H9 (cell line): ENCODE measurements at regions not wholly inside any gene's neighbourhood (a gene's known extent, or its start where the extent isn't known, plus 50 kb on each side); places are given as distances from the start of the nearest gene placed in this dataset.

Experiments used
- DNase-seq: peaks from one replicate; pipeline ENCODE4 v3.0.0-alpha.2; 2017
- H2AFZ ChIP-seq: one replicate; pipeline ENCODE4 v1.6.1; 2013; ENCODE audit warnings: mild to moderate bottlenecking, low read length, control low read depth, moderate library complexity
- H2AK5ac ChIP-seq: 2 replicates; pipeline ENCODE4 v1.6.1; 2013; ENCODE audit warnings: low read length, control low read depth, mixed read lengths; ENCODE audit not compliant: insufficient read length
- H2BK120ac ChIP-seq: one replicate; pipeline ENCODE4 v1.6.1; 2013; ENCODE audit warnings: low read depth, mild to moderate bottlenecking, low read length, control low read depth, inconsistent platforms; ENCODE audit not compliant: poor library complexity, severe bottlenecking
- H2BK12ac ChIP-seq: 2 replicates; pipeline ENCODE4 v1.6.1; 2013; ENCODE audit warnings: low read length, control low read depth, mixed read lengths, low read depth; ENCODE audit not compliant: insufficient read length
- H2BK15ac ChIP-seq: 2 replicates; pipeline ENCODE4 v1.6.1; 2013; ENCODE audit warnings: low read depth, low read length, control low read depth
- H2BK20ac ChIP-seq: one replicate; pipeline ENCODE4 v1.6.1; 2013; ENCODE audit warnings: low read depth, mild to moderate bottlenecking, low read length, control low read depth, inconsistent platforms; ENCODE audit not compliant: poor library complexity, severe bottlenecking
- H2BK5ac ChIP-seq: 2 replicates; pipeline ENCODE4 v1.6.1; 2013; ENCODE audit warnings: low read length, control low read depth, mixed read lengths; ENCODE audit not compliant: insufficient read length
- H3K14ac ChIP-seq: 2 replicates; pipeline ENCODE4 v1.6.1; 2013; ENCODE audit warnings: low read length, control low read depth; ENCODE audit not compliant: insufficient read depth
- H3K18ac ChIP-seq: 2 replicates; pipeline ENCODE4 v1.6.1; 2013; ENCODE audit warnings: low read depth, mild to moderate bottlenecking, mixed read lengths, low read length, control low read depth; ENCODE audit not compliant: insufficient read length
- H3K23ac ChIP-seq: 2 replicates; pipeline ENCODE4 v1.6.1; 2013; ENCODE audit warnings: low read length, control low read depth, mixed read lengths, low read depth; ENCODE audit not compliant: insufficient read length
- H3K23me2 ChIP-seq: 2 replicates; pipeline ENCODE4 v1.6.1; 2013; ENCODE audit warnings: low read depth, mild to moderate bottlenecking, mixed read lengths, low read length, control low read depth; ENCODE audit not compliant: insufficient read length, poor library complexity, severe bottlenecking
- H3K27ac ChIP-seq: 2 replicates; pipeline ENCODE4 v1.5.1; 2013; ENCODE audit warnings: low read length, control low read depth, mixed read lengths, low read depth; ENCODE audit not compliant: insufficient read length
- H3K27me3 ChIP-seq: 2 replicates; pipeline ENCODE4 v1.6.1; 2013; ENCODE audit warnings: low read length, control low read depth, inconsistent platforms; ENCODE audit not compliant: insufficient read depth
- H3K4ac ChIP-seq: 2 replicates; pipeline ENCODE4 v1.6.1; 2013; ENCODE audit warnings: low read depth, mild to moderate bottlenecking, control low read depth, inconsistent platforms, low read length, moderate library complexity
- H3K4me1 ChIP-seq: 2 replicates; pipeline ENCODE4 v1.6.1; 2013; ENCODE audit warnings: low read length, control low read depth, inconsistent platforms; ENCODE audit not compliant: insufficient read depth
- H3K4me2 ChIP-seq: 2 replicates; pipeline ENCODE4 v1.6.1; 2013; ENCODE audit warnings: low read length, control low read depth, mixed read lengths; ENCODE audit not compliant: insufficient read length, insufficient read depth
- H3K56ac ChIP-seq: 2 replicates; pipeline ENCODE4 v1.6.1; 2013; ENCODE audit warnings: low read depth, mild to moderate bottlenecking, mixed read lengths, low read length, control low read depth; ENCODE audit not compliant: insufficient read length
- H3K79me1 ChIP-seq: 2 replicates; pipeline ENCODE4 v1.6.1; 2013; ENCODE audit warnings: low read depth, mild to moderate bottlenecking, moderate library complexity, low read length, control low read depth, inconsistent platforms; ENCODE audit not compliant: insufficient read depth, poor library complexity, severe bottlenecking
- H3K79me2 ChIP-seq: 2 replicates; pipeline ENCODE4 v1.6.1; 2013; ENCODE audit warnings: low read length, control low read depth, inconsistent platforms; ENCODE audit not compliant: insufficient read depth
- H3K9ac ChIP-seq: 2 replicates; pipeline ENCODE4 v1.6.1; 2013; ENCODE audit warnings: low read length, control low read depth, mixed read lengths; ENCODE audit not compliant: insufficient read length; ENCODE audit errors: extremely low read depth
- H3K9me3 ChIP-seq: one replicate; pipeline ENCODE4 v1.6.1; 2013; ENCODE audit warnings: low read depth, low read length, inconsistent platforms; ENCODE audit not compliant: control insufficient read depth
- H3T11ph ChIP-seq: one replicate; pipeline ENCODE4 v1.6.1; 2013; ENCODE audit warnings: mild to moderate bottlenecking, low read length, control low read depth, inconsistent platforms
- H4K20me1 ChIP-seq: one replicate; pipeline ENCODE4 v1.6.1; 2013; ENCODE audit not compliant: control insufficient read depth, insufficient read length, insufficient read depth
- H4K5ac ChIP-seq: 2 replicates; pipeline ENCODE4 v1.6.1; 2013; ENCODE audit warnings: low read depth, mild to moderate bottlenecking, mixed read lengths, low read length, control low read depth; ENCODE audit not compliant: insufficient read length
- H4K8ac ChIP-seq: replicated peaks from 2 replicates; pipeline ENCODE4 v1.6.1; 2013; ENCODE audit warnings: low read length, control low read depth, mixed read lengths, low read depth; ENCODE audit not compliant: insufficient read length
- H4K91ac ChIP-seq: 2 replicates; pipeline ENCODE4 v1.6.1; 2013; ENCODE audit warnings: low read depth, mild to moderate bottlenecking, moderate library complexity, mixed read lengths, low read length, control low read depth; ENCODE audit not compliant: insufficient read length
- H3K27ac Mint-ChIP-seq, 3 experiments: 2 replicates in 2 of 3; 3 replicates in 1 of 3; pipeline ENCODE4 v1.8.0; 2020 to 2021; ENCODE audit warnings: mixed read lengths in 3 of 3, mild to moderate bottlenecking in 1 of 3, moderate library complexity in 1 of 3
- H3K27me3 Mint-ChIP-seq: 2 replicates; pipeline ENCODE4 v1.8.0; 2021; ENCODE audit warnings: low read depth, mild to moderate bottlenecking, moderate library complexity, mixed read lengths
- H3K36me3 Mint-ChIP-seq, 3 experiments: 2 replicates in 2 of 3; 3 replicates in 1 of 3; pipeline ENCODE4 v1.8.0; 2020 to 2021; ENCODE audit warnings: low read depth in 3 of 3, mixed read lengths in 3 of 3; ENCODE audit not compliant: insufficient read depth in 1 of 3
- H3K4me1 Mint-ChIP-seq, 2 experiments: 2 replicates each; pipeline ENCODE4 v1.8.0; 2020; ENCODE audit warnings: mixed read lengths in 2 of 2
- H3K4me3 Mint-ChIP-seq, 2 experiments: 2 replicates in 1 of 2; 3 replicates in 1 of 2; pipeline ENCODE4 v1.8.0; 2020 to 2021; ENCODE audit warnings: mild to moderate bottlenecking in 2 of 2, mixed read lengths in 2 of 2, moderate library complexity in 1 of 2
- H3K9me3 Mint-ChIP-seq, 2 experiments: 2 replicates in 1 of 2; 3 replicates in 1 of 2; pipeline ENCODE4 v1.8.0; 2020; ENCODE audit warnings: mild to moderate bottlenecking in 2 of 2, mixed read lengths in 2 of 2, moderate library complexity in 1 of 2
- CTCF ChIP-seq: fragments of 200-600 bp; sonication (generic); conservative IDR thresholded peaks from 3 replicates; pipeline ENCODE4 v1.8.0; 2021; ENCODE audit warnings: antibody characterized with exemption, mild to moderate bottlenecking
- WGBS: extraction: QIAGEN DNeasy Blood & Tissue Kit; methylation state at CpG from one replicate; pipeline ENCODE4 v1.1.7; 2013; ENCODE audit warnings: missing lambda C conversion rate, low lambda C conversion rate, mixed read lengths; ENCODE audit not compliant: insufficient read length; ENCODE audit errors: extremely low coverage; 5-methylcytosine and 5-hydroxymethylcytosine counted together

GRCh38 chr18:44467718-44468117, 213.0 kb upstream of the SETBP1 start:
- no peak overlapping the region for H3K14ac ChIP-seq
- no peak overlapping the region for H2BK5ac ChIP-seq
- no peaks in the 10 kb centered on the region for H3K79me2 ChIP-seq
- no peak overlapping the region for H2BK15ac ChIP-seq
- H2AFZ ChIP-seq = no peak overlapping the region
- H2BK20ac ChIP-seq = no peak overlapping the region
- no CpG with 5 or more reads among the region's 2 CpGs for WGBS
- H3K9ac ChIP-seq = no peak overlapping the region
- no peak overlapping the region for H3K18ac ChIP-seq
- no peak for TF ChIP-seq CTCF
- no peaks in the 10 kb centered on the region for H4K20me1 ChIP-seq
- Mint-ChIP-seq H3K27ac (no peak overlapping the region), H3K36me3 (no peaks in the 10 kb centered on the region; a peak in 1 of 7 replicates), H3K4me3 (no peak overlapping the region), H3K27me3 (no peaks in the 10 kb centered on the region), H3K9me3 (no peaks in the 10 kb centered on the region; a peak in 1 of 5 replicates), H3K4me1 (0 out of 4 replicates have a peak, but pooled peaks cover 0 to 2% of the 10 kb centered on the region in 2 experiments)
- no peaks in the 10 kb centered on the region for H3K79me1 ChIP-seq
- no peak overlapping the region for H3K4ac ChIP-seq
- no peak overlapping the region for H3K27ac ChIP-seq
- H3K23ac ChIP-seq = no peak overlapping the region
- H3K9me3 ChIP-seq = no peaks in the 10 kb centered on the region
- no peak for DNase-seq
- H4K91ac ChIP-seq = no peak overlapping the region
- H3K4me2 ChIP-seq = no peak overlapping the region
- H3K4me1 ChIP-seq = no peaks in the 10 kb centered on the region
- H2AK5ac ChIP-seq = no peak overlapping the region
- no peak overlapping the region for H3K56ac ChIP-seq
- no peak overlapping the region for H2BK12ac ChIP-seq
- no peak overlapping the region for H4K5ac ChIP-seq
- H4K8ac ChIP-seq = no peak overlapping the region
- no peaks in the 10 kb centered on the region for H3K23me2 ChIP-seq
- H3K27me3 ChIP-seq = no peaks in the 10 kb centered on the region
- no peak overlapping the region for H2BK120ac ChIP-seq
- no peak overlapping the region for H3T11ph ChIP-seq
